Naive thymus-derived CD4-positive, alpha-beta T cell (primary cell): ENCODE measurements at regions not wholly inside any gene's neighbourhood (a gene's known extent, or its start where the extent isn't known, plus 50 kb on each side); places are given as distances from the start of the nearest gene placed in this dataset.
A peak's percentile ranks its signal among the peaks of the same experiment; 100 is the strongest.

Experiments
- ATAC-seq: fragments of 150-1000 bp; cut with Tn5 transposase; 2 replicates; pipeline ENCODE4 v1.10.0; 2021; ENCODE audit warnings: mild to moderate bottlenecking, moderate library complexity
- CTCF ChIA-PET: fragments of 350-600 bp; sonication (Branson Sonifier 250); formaldehyde crosslinking; loops from one replicate; lab custom pipeline; 2021; ENCODE audit warnings: antibody characterized with exemption; lab: Charles Lee
- POLR2A ChIA-PET: fragments of 350-600 bp; sonication (Branson Sonifier 250); formaldehyde crosslinking; loops from one replicate; lab custom pipeline; 2021; ENCODE audit warnings: antibody characterized with exemption, inconsistent platforms; lab: Charles Lee
- DNase-seq, 9 donors: peaks; one replicate each; pipeline versions ENCODE4 v3.0.0 to v3.0.0-alpha.2; 2020 to 2022; ENCODE audit warnings: mixed read lengths in 1 of 9
- H3K27ac ChIP-seq: one replicate; pipeline ENCODE4 v1.7.0; 2013; ENCODE audit warnings: mild to moderate bottlenecking, low read depth, low read length, moderate library complexity
- H3K27me3 ChIP-seq, 2 donors: one replicate each; pipeline ENCODE4 v1.7.0; 2013; ENCODE audit warnings: low read length in 2 of 2, mild to moderate bottlenecking in 2 of 2, moderate library complexity in 2 of 2; ENCODE audit not compliant: control insufficient read depth in 2 of 2, insufficient read depth in 2 of 2
- H3K36me3 ChIP-seq, 3 experiments: 1 replicate in 2 of 3; 2 replicates in 1 of 3; pipeline ENCODE4 v1.7.0; 2013; ENCODE audit warnings: low read length in 3 of 3, mild to moderate bottlenecking in 3 of 3, moderate library complexity in 1 of 3; ENCODE audit not compliant: insufficient read depth in 3 of 3, control insufficient read depth in 2 of 3
- H3K4me1 ChIP-seq, 2 donors: one replicate each; pipeline ENCODE4 v1.7.0; 2013; ENCODE audit warnings: low read length in 2 of 2, mild to moderate bottlenecking in 2 of 2, moderate library complexity in 1 of 2; ENCODE audit not compliant: control insufficient read depth in 2 of 2, insufficient read depth in 2 of 2
- H3K4me3 ChIP-seq: 2 replicates; pipeline ENCODE4 v1.7.0; 2013; ENCODE audit warnings: mild to moderate bottlenecking, low read length
- H3K9me3 ChIP-seq, 3 experiments: 1 replicate in 2 of 3; 2 replicates in 1 of 3; pipeline ENCODE4 v1.7.0; 2013; ENCODE audit warnings: low read length in 3 of 3; ENCODE audit not compliant: control insufficient read depth in 2 of 3
- H3K27ac Mint-ChIP-seq, 9 donors: one replicate each; pipeline ENCODE4 v1.8.0; 2020 to 2022; ENCODE audit warnings: mixed read lengths in 9 of 9, mild to moderate bottlenecking in 8 of 9, moderate library complexity in 5 of 9, inconsistent platforms in 2 of 9
- H3K27me3 Mint-ChIP-seq, 5 donors: one replicate each; pipeline ENCODE4 v1.8.0; 2021 to 2022; ENCODE audit warnings: mixed read lengths in 5 of 5, mild to moderate bottlenecking in 1 of 5
- H3K36me3 Mint-ChIP-seq, 5 donors: one replicate each; pipeline ENCODE4 v1.8.0; 2020 to 2022; ENCODE audit warnings: mixed read lengths in 5 of 5, mild to moderate bottlenecking in 3 of 5, inconsistent platforms in 1 of 5
- H3K4me1 Mint-ChIP-seq, 7 donors: one replicate each; pipeline ENCODE4 v1.8.0; 2020 to 2022; ENCODE audit warnings: mixed read lengths in 7 of 7, mild to moderate bottlenecking in 3 of 7, inconsistent platforms in 1 of 7
- H3K4me3 Mint-ChIP-seq, 10 donors: one replicate each; pipeline ENCODE4 v1.8.0; 2020 to 2022; ENCODE audit warnings: mild to moderate bottlenecking in 10 of 10, mixed read lengths in 10 of 10, moderate library complexity in 6 of 10, inconsistent platforms in 2 of 10
- H3K9me3 Mint-ChIP-seq, 11 donors: one replicate each; pipeline ENCODE4 v1.8.0; 2020 to 2022; ENCODE audit warnings: mixed read lengths in 11 of 11, mild to moderate bottlenecking in 4 of 11, inconsistent platforms in 1 of 11, moderate library complexity in 1 of 11
- intact Hi-C, 2 donors: fragments of 100-400 bp; cut with micrococcal nuclease; formaldehyde crosslinking; loops; one replicate each; pipeline ENCODE4 v1.15.1; 2023

GRCh38 chr19:28899703-28900102 lies 313.2 kb downstream of the UQCRFS1 start:
- Mint-ChIP-seq H3K4me1 (peaks cover 0 to 2% (median 0%) of the 10 kb centered on the region in 7 donors), H3K36me3 (no peaks in the 10 kb centered on the region), H3K27ac (no peak overlapping the region), H3K9me3 (peaks cover 0 to 5% (median 0%) of the 10 kb centered on the region in 11 donors), H3K27me3 (peaks cover 0 to 15% (median 0%) of the 10 kb centered on the region in 5 donors), H3K4me3 (no peak overlapping the region)
- Histone ChIP-seq H3K36me3 (no peaks in the 10 kb centered on the region), H3K4me1 (no peaks in the 10 kb centered on the region), H3K27ac (no peak overlapping the region), H3K27me3 (no peaks in the 10 kb centered on the region), H3K4me3 (no peak overlapping the region), H3K9me3 (no peaks in the 10 kb centered on the region)
- intact Hi-C loops = no loop called here
- DNase-seq (no peak), ATAC-seq (no peak)
- CTCF ChIA-PET = no interaction called here
- POLR2A ChIA-PET = no interaction called here

DNA sequence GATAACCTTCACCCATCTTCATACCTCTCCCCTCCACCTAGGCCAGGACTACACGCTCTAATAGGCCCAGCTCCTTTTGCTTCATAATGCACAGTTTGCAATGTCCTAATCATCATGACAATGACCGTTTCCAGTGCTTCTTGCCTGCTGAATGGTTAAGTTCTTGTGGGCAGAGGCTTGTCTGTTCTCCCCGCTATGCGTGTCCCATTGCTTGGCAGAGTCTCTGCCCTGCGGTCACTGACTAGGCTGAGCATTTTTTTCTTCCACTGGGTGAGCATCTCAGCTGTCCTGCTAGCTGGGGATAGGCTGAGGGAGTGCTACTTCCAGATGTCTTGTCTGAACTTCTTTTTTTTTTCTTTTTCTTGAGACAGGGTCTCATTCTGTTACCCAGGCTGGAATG lies 314.7 kb downstream of the UQCRFS1 start:
- Histone ChIP-seq H3K27me3 (no peaks in the 10 kb centered on the region), H3K4me3 (no peak overlapping the region), H3K9me3 (no peaks in the 10 kb centered on the region), H3K27ac (no peak overlapping the region), H3K4me1 (no peaks in the 10 kb centered on the region), H3K36me3 (no peaks in the 10 kb centered on the region)
- ChIA-PET POLR2A (no interaction called here), CTCF (no interaction called here)
- peaks cover 0 to 5% (median 0%) of the 10 kb centered on the region in 11 donors for H3K9me3 Mint-ChIP-seq
- ATAC-seq (no peak), DNase-seq (no peak)
- no peaks in the 10 kb centered on the region for H3K36me3 Mint-ChIP-seq
- H3K4me3 Mint-ChIP-seq = no peak overlapping the region
- H3K27ac Mint-ChIP-seq = no peak overlapping the region
- intact Hi-C loops = no loop called here
- peaks cover 0 to 2% (median 0%) of the 10 kb centered on the region in 7 donors for H3K4me1 Mint-ChIP-seq
- peaks cover 0 to 10% (median 0%) of the 10 kb centered on the region in 5 donors for H3K27me3 Mint-ChIP-seq

GRCh38 chr19:28889941-28890670 lies 322.8 kb downstream of the UQCRFS1 start:
- no peak overlapping the region for H3K27ac Mint-ChIP-seq
- H3K4me1 ChIP-seq = no peaks in the 10 kb centered on the region
- no peak overlapping the region for H3K4me3 Mint-ChIP-seq
- no peaks in the 10 kb centered on the region for H3K36me3 ChIP-seq
- H3K27me3 ChIP-seq = no peaks in the 10 kb centered on the region
- H3K4me1 Mint-ChIP-seq = no peaks in the 10 kb centered on the region
- H3K27me3 Mint-ChIP-seq = peaks cover 0 to 8% (median 4%) of the 10 kb centered on the region in 5 donors
- ChIA-PET CTCF (no interaction called here), POLR2A (no interaction called here)
- intact Hi-C loops = no loop called here
- DNase-seq (no peak), ATAC-seq (no peak)
- H3K36me3 Mint-ChIP-seq = no peaks in the 10 kb centered on the region
- H3K4me3 ChIP-seq = no peak overlapping the region
- H3K9me3 Mint-ChIP-seq = peaks cover 0 to 2% (median 0%) of the 10 kb centered on the region in 11 donors
- H3K9me3 ChIP-seq = no peaks in the 10 kb centered on the region
- H3K27ac ChIP-seq = no peak overlapping the region

DNA sequence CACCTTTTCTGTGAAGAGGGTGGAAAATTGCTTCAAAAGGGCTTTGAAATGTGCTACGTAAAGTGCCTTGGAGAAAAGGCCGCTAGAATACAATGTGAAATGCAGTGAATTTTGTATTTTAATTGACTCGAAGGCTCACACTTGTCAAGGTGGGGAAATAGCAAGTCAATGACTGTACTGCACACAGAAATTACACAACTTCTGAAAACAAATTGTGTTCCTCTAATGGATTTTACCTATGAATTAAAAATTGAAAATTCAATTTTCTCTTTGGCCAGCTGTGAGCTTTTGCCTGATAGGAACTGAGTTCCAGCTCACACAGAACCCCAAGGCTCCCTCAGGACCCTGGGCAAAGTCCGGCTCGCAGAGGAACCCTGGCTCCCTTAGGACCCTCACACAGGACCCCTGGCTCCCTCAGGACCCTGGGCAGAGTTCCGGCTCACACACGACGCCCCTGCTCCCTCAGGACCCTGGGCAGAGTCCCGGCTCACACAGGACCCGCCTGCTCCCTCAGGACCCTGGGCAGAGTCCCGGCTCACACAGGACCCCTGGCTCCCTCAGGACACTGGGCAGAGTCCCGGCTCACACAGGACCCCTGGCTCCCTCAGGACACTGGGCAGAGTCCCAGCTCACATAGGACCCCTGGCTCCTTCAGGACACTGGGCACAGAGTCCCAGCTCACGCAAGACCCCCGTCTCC lies 324.9 kb downstream of the UQCRFS1 start:
- peaks cover 0 to 3% (median 0%) of the 10 kb centered on the region in 11 donors for H3K9me3 Mint-ChIP-seq
- H3K27ac ChIP-seq = no peak overlapping the region
- H3K27ac Mint-ChIP-seq = no peak overlapping the region
- POLR2A ChIA-PET = no interaction called here
- intact Hi-C loops = no loop called here
- H3K27me3 ChIP-seq = no peaks in the 10 kb centered on the region
- H3K4me1 Mint-ChIP-seq = no peaks in the 10 kb centered on the region
- H3K4me3 Mint-ChIP-seq = no peak overlapping the region
- no peaks in the 10 kb centered on the region for H3K4me1 ChIP-seq
- no peaks in the 10 kb centered on the region for H3K36me3 Mint-ChIP-seq
- H3K9me3 ChIP-seq = no peaks in the 10 kb centered on the region
- ATAC-seq (peak; percentile 14), DNase-seq (peak in 1 of 9 donors; percentile 17)
- no peaks in the 10 kb centered on the region for H3K36me3 ChIP-seq
- CTCF ChIA-PET = no interaction called here
- peaks cover 0 to 22% (median 11%) of the 10 kb centered on the region in 5 donors for H3K27me3 Mint-ChIP-seq
- H3K4me3 ChIP-seq = no peak overlapping the region

GRCh38 chr19:28886708-28887107 lies 326.2 kb downstream of the UQCRFS1 start:
- ATAC-seq (no peak), DNase-seq (no peak)
- H3K4me1 Mint-ChIP-seq = no peaks in the 10 kb centered on the region
- H3K4me3 Mint-ChIP-seq = no peak overlapping the region
- H3K36me3 Mint-ChIP-seq = no peaks in the 10 kb centered on the region
- CTCF ChIA-PET = no interaction called here
- H3K27me3 Mint-ChIP-seq = peaks cover 0 to 28% (median 11%) of the 10 kb centered on the region in 5 donors
- peaks cover 0 to 3% (median 0%) of the 10 kb centered on the region in 11 donors for H3K9me3 Mint-ChIP-seq
- Histone ChIP-seq H3K27ac (no peak overlapping the region), H3K4me3 (no peak overlapping the region), H3K36me3 (no peaks in the 10 kb centered on the region), H3K9me3 (no peaks in the 10 kb centered on the region), H3K27me3 (no peaks in the 10 kb centered on the region), H3K4me1 (no peaks in the 10 kb centered on the region)
- intact Hi-C loops = no loop called here
- H3K27ac Mint-ChIP-seq = no peak overlapping the region
- POLR2A ChIA-PET = no interaction called here

GRCh38 chr19:28885965-28886364 lies 327.0 kb downstream of the UQCRFS1 start:
- no peaks in the 10 kb centered on the region for H3K36me3 ChIP-seq
- DNase-seq = no peak
- Mint-ChIP-seq H3K27me3 (peaks cover 0 to 28% (median 11%) of the 10 kb centered on the region in 5 donors), H3K27ac (no peak overlapping the region), H3K4me1 (no peaks in the 10 kb centered on the region), H3K9me3 (peaks cover 0 to 3% (median 0%) of the 10 kb centered on the region in 11 donors), H3K36me3 (no peaks in the 10 kb centered on the region), H3K4me3 (no peak overlapping the region)
- no peak overlapping the region for H3K27ac ChIP-seq
- ATAC-seq = no peak
- CTCF ChIA-PET = no interaction called here
- no peaks in the 10 kb centered on the region for H3K27me3 ChIP-seq
- POLR2A ChIA-PET = no interaction called here
- H3K9me3 ChIP-seq = no peaks in the 10 kb centered on the region
- intact Hi-C loops = no loop called here
- no peaks in the 10 kb centered on the region for H3K4me1 ChIP-seq
- no peak overlapping the region for H3K4me3 ChIP-seq
